ENCODE measurements at regions not wholly inside any gene's neighbourhood (a gene's known extent, or its start where the extent isn't known, plus 50 kb on each side); places are given as distances from the start of the nearest gene placed in this dataset.
"Not testable (repeated sequence)": the region's sequence is repeated elsewhere in the genome, so short reads cannot be mapped to it uniquely, and the experiment has no call there.

- no peak for DNase-seq
These were observed 1952.6 kb upstream of the LRRTM1 start for GRCh38 chr2:82256983-82257632.

- no peak for DNase-seq
These were observed 1951.7 kb upstream of the LRRTM1 start for GRCh38 chr2:82256288-82256687.

- DNase-seq: no peak
These were observed 1950.2 kb upstream of the LRRTM1 start for GRCh38 chr2:82254728-82255127.

- no peak for DNase-seq
These were observed 1941.7 kb upstream of the LRRTM1 start for GRCh38 chr2:82246220-82246775.

- DNase-seq: no peak
These were observed 1934.6 kb upstream of the LRRTM1 start for GRCh38 chr2:82239176-82239575.

GRCh38 chr2:82237994-82238662 lies 1933.6 kb upstream of the LRRTM1 start:
- DNase-seq: no peak

- no peak for DNase-seq
These were observed 1929.8 kb upstream of the LRRTM1 start for GRCh38 chr2:82234283-82234874.

GRCh38 chr2:82233806-82234205 lies 1929.3 kb upstream of the LRRTM1 start:
- no peak for DNase-seq

GRCh38 chr2:82230406-82230805 lies 1925.9 kb upstream of the LRRTM1 start:
- DNase-seq: no peak

GRCh38 chr2:82226441-82226840 lies 1921.9 kb upstream of the LRRTM1 start:
- DNase-seq: no peak

- no peak for DNase-seq
These were observed 1919.9 kb upstream of the LRRTM1 start for GRCh38 chr2:82224301-82224940.

- DNase-seq: no peak
These were observed 1910.7 kb upstream of the LRRTM1 start for GRCh38 chr2:82215212-82215611.

GRCh38 chr2:82199493-82199852 lies 1894.9 kb upstream of the LRRTM1 start:
- no peak for DNase-seq

GRCh38 chr2:82198809-82199492 lies 1894.4 kb upstream of the LRRTM1 start:
- DNase-seq: no peak

- no peak for DNase-seq
These were observed 1877.7 kb upstream of the LRRTM1 start for GRCh38 chr2:82182270-82182669.

- not testable (repeated sequence) for DNase-seq
These were observed 1870.7 kb upstream of the LRRTM1 start for GRCh38 chr2:82175210-82175609.

- DNase-seq: no peak
These were observed 1867.9 kb upstream of the LRRTM1 start for GRCh38 chr2:82172483-82172882.

- no peak for DNase-seq
These were observed 1864.8 kb upstream of the LRRTM1 start for GRCh38 chr2:82169379-82169778.

GRCh38 chr2:82165377-82165776 lies 1860.8 kb upstream of the LRRTM1 start:
- DNase-seq: no peak

- DNase-seq: no peak
These were observed 1853.6 kb upstream of the LRRTM1 start for GRCh38 chr2:82158150-82158549.

- no peak for DNase-seq
These were observed 1850.9 kb upstream of the LRRTM1 start for GRCh38 chr2:82155469-82155868.

- DNase-seq: no peak
These were observed 1838.8 kb upstream of the LRRTM1 start for GRCh38 chr2:82143343-82143742.

- peak; percentile 13 for DNase-seq
These were observed 1835.5 kb upstream of the LRRTM1 start for GRCh38 chr2:82139979-82140611.

Measured in NCI-H1048 (cell line).